Esophagus muscularis mucosa (tissue), 4 donors: ENCODE measurements at regions not wholly inside any gene's neighbourhood (a gene's known extent, or its start where the extent isn't known, plus 50 kb on each side); places are given as distances from the start of the nearest gene placed in this dataset.
"Not testable (repeated sequence)": the region's sequence is repeated elsewhere in the genome, so short reads cannot be mapped to it uniquely, and the experiment has no call there.

Experiments
- DNase-seq: peaks from one replicate; pipeline ENCODE4 v3.0.0-alpha.2; 2017; ENCODE audit errors: extremely low spot score
- H3K27ac ChIP-seq, 4 donors: fragments of 200-600 bp; sonication (generic); replicated peaks in 1 of 4; 1 replicate in 3 of 4; 2 replicates in 1 of 4; pipeline ENCODE4 v1.5.1; 2016 to 2019; ENCODE audit warnings: mild to moderate bottlenecking in 1 of 4
- H3K27me3 ChIP-seq, 4 donors: fragments of 200-600 bp; sonication (generic); one replicate each; pipeline versions ENCODE4 v1.5.1 to v1.6.0; 2016 to 2019
- H3K36me3 ChIP-seq, 4 donors: fragments of 200-600 bp; sonication (generic); one replicate each; pipeline ENCODE4 v1.5.1; 2016 to 2019
- H3K4me1 ChIP-seq, 4 donors: fragments of 200-600 bp; sonication (generic); one replicate each; pipeline ENCODE4 v1.5.1; 2016 to 2019
- H3K4me3 ChIP-seq, 4 donors: fragments of 200-600 bp; sonication (generic); 1 replicate in 2 of 4; 2 replicates in 2 of 4; pipeline ENCODE4 v1.5.1; 2016 to 2019; ENCODE audit warnings: mild to moderate bottlenecking in 4 of 4, moderate library complexity in 1 of 4
- H3K9me3 ChIP-seq, 4 donors: fragments of 200-600 bp; sonication (generic); 1 replicate in 3 of 4; 2 replicates in 1 of 4; pipeline ENCODE4 v1.5.1; 2016 to 2019
- EP300 ChIP-seq: sonication (generic); formaldehyde crosslinking; IDR thresholded peaks from one replicate; pipeline ENCODE4 v1.6.1; 2017; ENCODE audit warnings: antibody characterized with exemption
- POLR2A ChIP-seq: fragments of 450-650 bp; IDR thresholded peaks from one replicate; pipeline ENCODE4 v1.6.1; 2017; ENCODE audit warnings: antibody characterized with exemption, moderate library complexity, mild to moderate bottlenecking, low read depth
- POLR2AphosphoS5 ChIP-seq, 2 donors: sonication (generic); formaldehyde crosslinking; IDR thresholded peaks; one replicate each; pipeline ENCODE4 v1.6.1; 2017; ENCODE audit warnings: antibody characterized with exemption in 2 of 2
- WGBS: methylation state at CpG from one replicate; pipeline ENCODE4 v1.1.5; 2018; 5-methylcytosine and 5-hydroxymethylcytosine counted together
- intact Hi-C: fragments of 100-400 bp; cut with DNase I; formaldehyde crosslinking; loops from one replicate; pipeline ENCODE4 v1.15.1; 2023
- TF ChIP-seq, protein P1 (sequence below), 3 experiments: fragments of 200-600 bp in 2 of 3; fragments of 450-650 bp in 1 of 3; sonication (generic) in 2 of 3; IDR thresholded peaks; one replicate each; pipeline ENCODE4 v1.5.1; 2017 to 2019; ENCODE audit warnings: antibody characterized with exemption in 3 of 3, mild to moderate bottlenecking in 2 of 3, moderate library complexity in 1 of 3

- intact Hi-C loops, result no loop called here
- no peak for DNase-seq
- Histone ChIP-seq H3K4me3 (no peak overlapping the region), H3K27ac (no peak overlapping the region), H3K9me3 (no peaks in the 10 kb centered on the region), H3K36me3 (no peaks in the 10 kb centered on the region), H3K27me3 (no peaks in the 10 kb centered on the region), H3K4me1 (no peaks in the 10 kb centered on the region)
- TF ChIP-seq POLR2AphosphoS5 (IDR thresholded peaks at IDR 0.05) (no peak), POLR2A (no peak), EP300 (no peak)
- TF ChIP-seq, protein P1, sequence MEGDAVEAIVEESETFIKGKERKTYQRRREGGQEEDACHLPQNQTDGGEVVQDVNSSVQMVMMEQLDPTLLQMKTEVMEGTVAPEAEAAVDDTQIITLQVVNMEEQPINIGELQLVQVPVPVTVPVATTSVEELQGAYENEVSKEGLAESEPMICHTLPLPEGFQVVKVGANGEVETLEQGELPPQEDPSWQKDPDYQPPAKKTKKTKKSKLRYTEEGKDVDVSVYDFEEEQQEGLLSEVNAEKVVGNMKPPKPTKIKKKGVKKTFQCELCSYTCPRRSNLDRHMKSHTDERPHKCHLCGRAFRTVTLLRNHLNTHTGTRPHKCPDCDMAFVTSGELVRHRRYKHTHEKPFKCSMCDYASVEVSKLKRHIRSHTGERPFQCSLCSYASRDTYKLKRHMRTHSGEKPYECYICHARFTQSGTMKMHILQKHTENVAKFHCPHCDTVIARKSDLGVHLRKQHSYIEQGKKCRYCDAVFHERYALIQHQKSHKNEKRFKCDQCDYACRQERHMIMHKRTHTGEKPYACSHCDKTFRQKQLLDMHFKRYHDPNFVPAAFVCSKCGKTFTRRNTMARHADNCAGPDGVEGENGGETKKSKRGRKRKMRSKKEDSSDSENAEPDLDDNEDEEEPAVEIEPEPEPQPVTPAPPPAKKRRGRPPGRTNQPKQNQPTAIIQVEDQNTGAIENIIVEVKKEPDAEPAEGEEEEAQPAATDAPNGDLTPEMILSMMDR (IDR thresholded peaks at IDR 0.05), result no peak
- WGBS, result 91% methylated on average over 1 of the region's 1 CpG
Observed at GRCh38 chr13:82961757-82962156, 920.5 kb downstream of the SLITRK1 start.

- H3K27me3 ChIP-seq, H3K36me3 ChIP-seq, DNase-seq, H3K4me3 ChIP-seq, intact Hi-C loops, H3K9me3 ChIP-seq, H3K4me1 ChIP-seq, H3K27ac ChIP-seq: not testable (repeated sequence)
- WGBS, result 95% methylated on average over 3 of the region's 6 CpGs
Observed at GRCh38 chr13:82952336-82952735, 929.9 kb downstream of the SLITRK1 start.

DNA sequence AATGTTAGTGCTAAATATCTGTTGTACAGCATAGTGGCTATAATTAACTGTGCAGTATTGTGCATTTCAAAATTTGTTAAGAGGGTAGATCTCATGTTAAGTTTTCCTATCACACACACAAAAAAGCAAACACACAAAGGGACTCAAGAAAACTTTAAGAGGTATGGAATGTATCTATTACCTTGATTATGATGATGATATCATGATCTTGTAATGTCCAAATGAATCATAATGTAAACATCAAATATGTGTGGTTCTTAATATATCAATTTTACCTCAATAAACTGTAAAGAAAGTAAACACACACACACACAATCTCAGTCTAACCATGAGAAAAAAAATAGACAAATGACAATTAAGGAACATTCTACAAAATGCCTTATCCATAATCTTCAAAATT is 934.6 kb downstream of the SLITRK1 start:
- H3K27ac ChIP-seq, result no peak overlapping the region
- no peak for DNase-seq
- TF ChIP-seq EP300 (no peak), POLR2AphosphoS5 (IDR thresholded peaks at IDR 0.05) (no peak), POLR2A (no peak)
- TF ChIP-seq, protein P1 (IDR thresholded peaks at IDR 0.05), result no peak
- no peaks in the 10 kb centered on the region for H3K9me3 ChIP-seq
- H3K27me3 ChIP-seq, result no peaks in the 10 kb centered on the region
- no peaks in the 10 kb centered on the region for H3K36me3 ChIP-seq
- intact Hi-C loops, result no loop called here
- H3K4me1 ChIP-seq, result no peaks in the 10 kb centered on the region
- no peak overlapping the region for H3K4me3 ChIP-seq

- H3K27ac ChIP-seq, result no peak overlapping the region
- no peaks in the 10 kb centered on the region for H3K9me3 ChIP-seq
- DNase-seq, result no peak
- intact Hi-C loops, result no loop called here
- H3K4me1 ChIP-seq, result no peaks in the 10 kb centered on the region
- no peaks in the 10 kb centered on the region for H3K27me3 ChIP-seq
- TF ChIP-seq EP300 (no peak), POLR2AphosphoS5 (IDR thresholded peaks at IDR 0.05) (no peak), POLR2A (no peak)
- TF ChIP-seq, protein P1 (IDR thresholded peaks at IDR 0.05), result no peak
- no peak overlapping the region for H3K4me3 ChIP-seq
- no peaks in the 10 kb centered on the region for H3K36me3 ChIP-seq
- WGBS, result 63% methylated on average over 2 of the region's 2 CpGs
Observed at GRCh38 chr13:82947191-82947621, 935.1 kb downstream of the SLITRK1 start.

DNA sequence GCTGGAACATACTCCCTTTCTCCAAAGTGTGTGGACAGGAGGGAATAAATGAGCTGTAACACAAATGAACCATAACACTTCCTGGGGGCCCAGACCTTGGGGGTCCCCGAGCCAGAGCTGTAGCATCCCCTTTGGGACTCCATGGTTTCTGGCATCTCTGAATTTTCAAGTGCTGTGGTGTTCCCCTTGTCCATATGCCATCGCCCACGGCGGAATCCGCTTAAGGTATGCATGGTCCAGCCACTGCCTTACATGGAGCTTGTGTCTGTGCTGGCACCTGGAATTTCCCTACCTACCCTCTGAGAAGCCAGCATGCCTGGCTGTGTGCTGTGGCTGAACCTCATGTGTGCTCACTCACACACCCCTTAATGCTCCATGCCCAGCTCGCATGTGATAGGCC is 943.6 kb downstream of the SLITRK1 start:
- intact Hi-C loops, result no loop called here
- TF ChIP-seq, protein P1 (IDR thresholded peaks at IDR 0.05), result no peak
- no peak for TF ChIP-seq POLR2A
- no peak for TF ChIP-seq POLR2AphosphoS5 (IDR thresholded peaks at IDR 0.05)
- TF ChIP-seq EP300, result no peak
- Histone ChIP-seq H3K4me1 (no peaks in the 10 kb centered on the region), H3K4me3 (no peak overlapping the region), H3K27ac (no peak overlapping the region), H3K27me3 (no peaks in the 10 kb centered on the region), H3K36me3 (no peaks in the 10 kb centered on the region), H3K9me3 (no peaks in the 10 kb centered on the region)
- WGBS, result 94% methylated on average over 5 of the region's 6 CpGs
- no peak for DNase-seq
